ENCODE measurements at regions not wholly inside any gene's neighbourhood (a gene's known extent, or its start where the extent isn't known, plus 50 kb on each side); places are given as distances from the start of the nearest gene placed in this dataset.
"Not testable (repeated sequence)": the region's sequence is repeated elsewhere in the genome, so short reads cannot be mapped to it uniquely, and the experiment has no call there.

- Mint-ChIP-seq H3K27me3 (no peaks in the 10 kb centered on the region), H3K4me3 (no peak overlapping the region), H3K36me3 (ENCODE audit: low read depth) (no peaks in the 10 kb centered on the region), H3K27ac (no peak overlapping the region), H3K4me1 (no peaks in the 10 kb centered on the region)
- ATAC-seq (no peak), DNase-seq (no peak)
- no peaks in the 10 kb centered on the region for H3K9me3 ChIP-seq (ENCODE audit: control insufficient read depth, low read length, poor library complexity, severe bottlenecking)
Measured at GRCh38 chr1:187819086-187819485, 990.3 kb downstream of the PLA2G4A start.

- H3K4me1 Mint-ChIP-seq, result no peaks in the 10 kb centered on the region
- ATAC-seq, result no peak
- no peak overlapping the region for H3K27ac Mint-ChIP-seq
- no peak for DNase-seq
- no peak overlapping the region for H3K4me3 Mint-ChIP-seq
- H3K36me3 Mint-ChIP-seq (ENCODE audit: low read depth), result no peaks in the 10 kb centered on the region
- H3K9me3 ChIP-seq (ENCODE audit: control insufficient read depth, low read length, poor library complexity, severe bottlenecking), result no peaks in the 10 kb centered on the region
- no peaks in the 10 kb centered on the region for H3K27me3 Mint-ChIP-seq
Measured at GRCh38 chr1:187836557-187836956, 1007.8 kb downstream of the PLA2G4A start.

GRCh38 chr1:187837787-187838186 lies 1009.0 kb downstream of the PLA2G4A start:
- no peak for ATAC-seq
- no peaks in the 10 kb centered on the region for H3K27me3 Mint-ChIP-seq
- H3K9me3 ChIP-seq (ENCODE audit: control insufficient read depth, low read length, poor library complexity, severe bottlenecking), result no peaks in the 10 kb centered on the region
- no peak for DNase-seq
- no peaks in the 10 kb centered on the region for H3K4me1 Mint-ChIP-seq
- no peak overlapping the region for H3K4me3 Mint-ChIP-seq
- H3K27ac Mint-ChIP-seq, result no peak overlapping the region
- no peaks in the 10 kb centered on the region for H3K36me3 Mint-ChIP-seq (ENCODE audit: low read depth)

- Mint-ChIP-seq H3K4me3 (no peak overlapping the region), H3K27ac (no peak overlapping the region), H3K36me3 (ENCODE audit: low read depth) (no peaks in the 10 kb centered on the region), H3K27me3 (no peaks in the 10 kb centered on the region), H3K4me1 (no peaks in the 10 kb centered on the region)
- no peaks in the 10 kb centered on the region for H3K9me3 ChIP-seq (ENCODE audit: control insufficient read depth, low read length, poor library complexity, severe bottlenecking)
- ATAC-seq (no peak), DNase-seq (no peak)
Measured at GRCh38 chr1:187838335-187839293, 1009.9 kb downstream of the PLA2G4A start.

- Mint-ChIP-seq H3K4me3 (no peak overlapping the region), H3K36me3 (ENCODE audit: low read depth) (no peaks in the 10 kb centered on the region), H3K27me3 (no peaks in the 10 kb centered on the region), H3K27ac (no peak overlapping the region), H3K4me1 (no peaks in the 10 kb centered on the region)
- DNase-seq (no peak), ATAC-seq (no peak)
- H3K9me3 ChIP-seq (ENCODE audit: control insufficient read depth, low read length, poor library complexity, severe bottlenecking), result no peaks in the 10 kb centered on the region
Measured at GRCh38 chr1:187839873-187840272, 1011.1 kb downstream of the PLA2G4A start.

GRCh38 chr1:187840557-187840956 lies 1011.8 kb downstream of the PLA2G4A start:
- Mint-ChIP-seq H3K4me1 (no peaks in the 10 kb centered on the region), H3K4me3 (no peak overlapping the region), H3K27me3 (no peaks in the 10 kb centered on the region), H3K36me3 (ENCODE audit: low read depth) (no peaks in the 10 kb centered on the region), H3K27ac (no peak overlapping the region)
- no peaks in the 10 kb centered on the region for H3K9me3 ChIP-seq (ENCODE audit: control insufficient read depth, low read length, poor library complexity, severe bottlenecking)
- ATAC-seq, result no peak
- no peak for DNase-seq

- no peak for ATAC-seq
- no peak overlapping the region for H3K4me3 Mint-ChIP-seq
- H3K27ac Mint-ChIP-seq, result no peak overlapping the region
- H3K9me3 ChIP-seq (ENCODE audit: control insufficient read depth, low read length, poor library complexity, severe bottlenecking), result no peaks in the 10 kb centered on the region
- no peaks in the 10 kb centered on the region for H3K27me3 Mint-ChIP-seq
- no peaks in the 10 kb centered on the region for H3K4me1 Mint-ChIP-seq
- no peaks in the 10 kb centered on the region for H3K36me3 Mint-ChIP-seq (ENCODE audit: low read depth)
- no peak for DNase-seq
Measured at GRCh38 chr1:187842406-187843165, 1013.8 kb downstream of the PLA2G4A start.

- H3K9me3 ChIP-seq (ENCODE audit: control insufficient read depth, low read length, poor library complexity, severe bottlenecking), result no peaks in the 10 kb centered on the region
- ATAC-seq (no peak), DNase-seq (no peak)
- Mint-ChIP-seq H3K4me3 (no peak overlapping the region), H3K27ac (no peak overlapping the region), H3K4me1 (no peaks in the 10 kb centered on the region), H3K36me3 (ENCODE audit: low read depth) (no peaks in the 10 kb centered on the region), H3K27me3 (no peaks in the 10 kb centered on the region)
Measured at GRCh38 chr1:187844313-187844712, 1015.6 kb downstream of the PLA2G4A start.

- DNase-seq (no peak), ATAC-seq (no peak)
- no peaks in the 10 kb centered on the region for H3K9me3 ChIP-seq (ENCODE audit: control insufficient read depth, low read length, poor library complexity, severe bottlenecking)
- H3K4me1 Mint-ChIP-seq, result no peaks in the 10 kb centered on the region
- H3K27me3 Mint-ChIP-seq, result no peaks in the 10 kb centered on the region
- H3K36me3 Mint-ChIP-seq (ENCODE audit: low read depth), result no peaks in the 10 kb centered on the region
- no peak overlapping the region for H3K27ac Mint-ChIP-seq
- no peak overlapping the region for H3K4me3 Mint-ChIP-seq
Measured at GRCh38 chr1:187847531-187847930, 1018.8 kb downstream of the PLA2G4A start.

GRCh38 chr1:187848321-187848720 lies 1019.6 kb downstream of the PLA2G4A start:
- H3K9me3 ChIP-seq (ENCODE audit: control insufficient read depth, low read length, poor library complexity, severe bottlenecking), result no peaks in the 10 kb centered on the region
- no peak overlapping the region for H3K4me3 Mint-ChIP-seq
- no peaks in the 10 kb centered on the region for H3K27me3 Mint-ChIP-seq
- ATAC-seq (no peak), DNase-seq (no peak)
- H3K27ac Mint-ChIP-seq, result no peak overlapping the region
- H3K4me1 Mint-ChIP-seq, result no peaks in the 10 kb centered on the region
- no peaks in the 10 kb centered on the region for H3K36me3 Mint-ChIP-seq (ENCODE audit: low read depth)

GRCh38 chr1:187850146-187850545 lies 1021.4 kb downstream of the PLA2G4A start:
- H3K4me1 Mint-ChIP-seq; H3K9me3 ChIP-seq (ENCODE audit: control insufficient read depth, low read length, poor library complexity, severe bottlenecking); H3K27ac Mint-ChIP-seq; H3K27me3 Mint-ChIP-seq; DNase-seq; H3K36me3 Mint-ChIP-seq (ENCODE audit: low read depth); H3K4me3 Mint-ChIP-seq; ATAC-seq: not testable (repeated sequence)

GRCh38 chr1:187853505-187853904 lies 1024.8 kb downstream of the PLA2G4A start:
- Mint-ChIP-seq H3K27me3 (no peaks in the 10 kb centered on the region), H3K4me1 (no peaks in the 10 kb centered on the region)
- ATAC-seq, result no peak

GRCh38 chr1:187854457-187854856 lies 1025.7 kb downstream of the PLA2G4A start:
- no peak for ATAC-seq
- no peaks in the 10 kb centered on the region for H3K4me1 Mint-ChIP-seq
- H3K36me3 Mint-ChIP-seq (ENCODE audit: low read depth), result no peaks in the 10 kb centered on the region
- no peaks in the 10 kb centered on the region for H3K9me3 ChIP-seq (ENCODE audit: control insufficient read depth, low read length, poor library complexity, severe bottlenecking)
- H3K27ac Mint-ChIP-seq, result no peak overlapping the region
- no peak overlapping the region for H3K4me3 Mint-ChIP-seq
- DNase-seq, result no peak
- H3K27me3 Mint-ChIP-seq, result no peaks in the 10 kb centered on the region

More at GRCh38 chr1:187853505-187853904, 1024.8 kb downstream of the PLA2G4A start:
- no peaks in the 10 kb centered on the region for H3K36me3 Mint-ChIP-seq (ENCODE audit: low read depth)
- no peak for DNase-seq
- no peaks in the 10 kb centered on the region for H3K9me3 ChIP-seq (ENCODE audit: control insufficient read depth, low read length, poor library complexity, severe bottlenecking)
- no peak overlapping the region for H3K27ac Mint-ChIP-seq
- H3K4me3 Mint-ChIP-seq, result no peak overlapping the region

Measured in T-helper 17 cell (primary cell).